Kidney tubule cell (primary cell): ENCODE measurements at regions not wholly inside any gene's neighbourhood (a gene's known extent, or its start where the extent isn't known, plus 50 kb on each side); places are given as distances from the start of the nearest gene placed in this dataset.

ENCODE experiments used
- DNase-seq: peaks from one replicate; pipeline ENCODE4 v3.0.0-alpha.2; 2018; ENCODE audit warnings: low spot score

DNA sequence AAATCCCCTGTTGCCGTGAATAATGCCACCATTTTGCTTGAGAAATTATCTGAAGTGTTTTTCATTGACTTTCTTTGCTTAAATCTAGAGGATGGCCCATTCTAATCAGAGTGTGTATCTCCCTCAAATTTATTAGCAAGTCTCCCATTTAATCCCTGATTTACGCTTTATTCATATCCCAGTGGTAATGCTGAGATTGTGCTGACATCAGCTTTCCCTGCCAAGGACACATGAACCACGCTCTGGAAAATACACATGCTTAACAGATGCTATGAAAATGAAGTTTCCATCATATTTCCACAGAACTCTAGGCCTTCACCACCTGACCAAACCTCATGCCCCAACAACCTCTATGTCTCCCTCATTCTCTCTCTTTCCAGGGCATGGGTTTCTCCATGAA is 545.4 kb downstream of the TUSC7 start:
- no peak for DNase-seq

DNA sequence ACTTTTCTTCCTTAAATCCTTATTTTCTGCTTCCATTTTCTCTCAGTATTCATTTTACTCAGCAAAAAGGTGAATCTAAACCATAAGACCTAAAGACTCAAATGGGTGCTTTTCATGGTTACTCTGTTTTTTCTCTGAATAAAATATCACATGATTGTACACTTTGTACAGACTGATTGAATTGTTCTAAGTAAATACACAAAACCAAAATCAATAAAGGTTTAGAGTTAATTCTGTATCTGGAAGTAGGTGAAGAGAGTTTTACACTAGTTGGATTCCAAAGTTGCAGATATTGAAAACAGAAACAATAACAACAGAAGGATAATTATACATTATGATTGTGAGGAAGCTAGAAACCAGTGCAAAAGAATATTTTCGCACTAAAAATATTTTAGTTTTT is 546.2 kb downstream of the TUSC7 start:
- DNase-seq: no peak

DNA sequence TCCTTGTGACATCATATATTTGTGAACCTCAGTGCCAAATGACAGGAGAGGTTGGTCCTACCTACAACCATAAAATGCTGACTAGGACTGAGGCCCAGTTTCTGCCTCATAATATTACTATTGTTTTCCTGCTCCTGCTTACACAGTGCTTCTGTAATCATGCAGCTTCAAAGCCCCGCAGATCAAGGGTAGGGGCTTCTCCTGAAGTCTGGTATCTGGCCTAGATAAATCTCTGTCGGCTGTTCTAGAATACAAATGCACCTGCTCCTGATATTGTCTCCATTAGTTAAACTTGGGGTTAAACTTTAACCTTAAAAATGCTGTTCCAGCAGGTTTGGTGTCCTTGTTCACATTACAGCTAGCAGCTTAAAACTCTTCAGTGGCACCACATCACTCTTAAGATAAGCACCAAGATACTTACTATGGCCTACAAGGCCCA is 552.4 kb downstream of the TUSC7 start:
- DNase-seq: peak; percentile 23

DNA sequence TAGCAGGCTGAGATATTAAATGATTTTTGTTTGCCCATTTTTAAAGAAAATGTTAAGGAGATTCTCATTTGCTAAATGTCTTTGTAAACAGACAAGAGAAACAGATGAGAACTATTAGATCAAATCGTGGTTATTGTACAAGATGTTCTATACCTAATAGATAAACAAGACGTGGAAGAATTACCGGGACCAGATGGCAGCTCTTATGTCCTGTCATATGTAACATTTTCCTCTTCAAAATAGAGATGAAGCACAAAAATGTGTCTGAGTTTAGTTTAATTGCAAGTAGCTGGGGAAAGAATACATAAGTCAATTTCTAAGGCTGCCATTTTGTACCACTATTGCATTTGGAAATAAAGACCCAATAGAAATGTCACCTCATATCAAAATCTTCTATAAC is 553.7 kb downstream of the TUSC7 start:
- no peak for DNase-seq

DNA sequence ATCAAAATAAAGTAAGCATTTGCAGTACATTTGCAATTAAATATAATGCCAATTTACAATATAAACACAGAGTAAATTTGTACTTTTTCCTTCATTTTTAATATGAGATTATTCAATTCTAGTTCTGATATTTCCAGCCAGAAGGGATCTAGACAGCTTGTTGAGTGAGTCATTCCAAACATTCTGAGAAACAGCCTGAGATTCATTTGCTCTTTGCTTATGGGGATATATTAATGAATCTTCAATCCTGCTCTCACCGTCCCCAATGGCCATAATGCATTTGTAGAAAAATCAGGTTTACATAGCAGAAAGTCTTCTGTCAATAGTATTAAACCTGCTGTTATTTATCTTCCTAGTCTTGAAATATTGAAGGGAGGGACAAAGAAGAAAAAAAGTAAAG is 554.2 kb downstream of the TUSC7 start:
- no peak for DNase-seq

DNA sequence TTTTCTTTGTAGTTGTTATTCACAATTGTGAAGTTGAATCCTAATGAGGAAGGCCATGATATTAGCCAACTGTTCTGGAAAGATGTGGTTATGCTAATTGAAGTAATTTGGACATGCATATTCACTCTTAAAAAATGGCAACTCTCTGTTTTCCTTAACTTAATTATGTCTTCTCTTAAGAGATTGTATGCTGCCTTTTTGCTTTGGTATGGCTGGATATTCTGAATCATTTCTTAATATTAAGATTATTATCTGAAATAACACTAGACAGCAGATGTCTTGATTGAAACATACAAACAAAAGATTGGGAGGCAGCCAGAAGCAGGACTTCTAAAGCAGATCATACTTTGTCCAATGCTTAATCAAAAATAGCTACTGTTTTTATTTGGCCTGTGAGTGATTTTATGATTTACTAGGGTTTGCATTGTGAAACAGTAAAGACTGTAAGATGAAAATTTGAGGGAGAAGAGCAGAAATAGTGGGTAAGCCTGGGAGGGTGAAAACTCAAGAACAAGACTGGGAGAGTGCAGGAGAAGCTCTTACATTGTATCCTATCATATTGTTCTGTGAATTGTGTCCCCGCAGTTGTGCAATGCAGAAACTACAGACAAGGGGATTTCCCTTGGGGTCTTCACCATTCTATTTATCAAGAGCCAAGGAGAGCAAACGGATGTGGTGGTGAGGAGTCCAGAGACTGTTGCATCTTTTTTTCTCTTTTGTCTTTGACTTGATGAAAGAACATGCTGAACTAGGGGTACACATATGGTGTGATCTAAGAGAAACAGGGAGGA is 554.8 kb downstream of the TUSC7 start:
- no peak for DNase-seq

DNA sequence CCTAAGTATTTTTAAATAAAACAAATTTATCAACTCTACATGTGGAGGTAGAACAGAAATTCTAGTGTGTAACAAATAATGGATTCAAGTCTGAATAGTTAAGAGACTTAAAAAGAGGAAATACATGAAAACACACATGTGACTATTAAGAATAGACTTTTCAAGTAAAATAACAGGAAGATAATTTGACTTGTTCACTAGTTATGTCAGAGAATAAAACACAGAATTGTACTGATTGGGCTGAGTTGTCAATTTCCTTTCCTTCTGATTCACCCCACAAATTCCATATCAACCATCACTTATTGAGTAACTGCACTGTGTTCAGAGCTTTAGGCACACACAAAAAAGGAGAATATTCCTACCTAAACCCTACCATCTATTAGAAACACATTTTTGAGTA is 557.2 kb downstream of the TUSC7 start:
- DNase-seq: no peak

DNA sequence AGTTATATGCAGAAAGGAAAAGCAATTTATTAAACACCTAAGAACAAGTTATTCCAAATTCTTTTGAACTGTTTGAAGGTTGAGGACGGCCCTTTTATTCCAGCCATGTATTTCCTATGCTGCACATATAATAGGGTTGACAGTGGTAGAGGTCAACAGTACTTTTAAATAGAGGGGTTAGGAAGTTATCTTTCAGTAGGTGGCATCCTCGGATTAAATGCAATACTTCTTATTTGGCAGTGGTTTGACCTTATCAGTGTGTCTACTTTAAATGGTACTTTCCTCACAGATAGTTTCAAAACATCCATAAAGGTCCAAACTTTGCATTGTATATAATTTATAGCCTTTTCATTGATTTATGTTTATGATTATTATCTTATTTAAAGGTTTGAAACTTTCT is 558.7 kb downstream of the TUSC7 start:
- no peak for DNase-seq

DNA sequence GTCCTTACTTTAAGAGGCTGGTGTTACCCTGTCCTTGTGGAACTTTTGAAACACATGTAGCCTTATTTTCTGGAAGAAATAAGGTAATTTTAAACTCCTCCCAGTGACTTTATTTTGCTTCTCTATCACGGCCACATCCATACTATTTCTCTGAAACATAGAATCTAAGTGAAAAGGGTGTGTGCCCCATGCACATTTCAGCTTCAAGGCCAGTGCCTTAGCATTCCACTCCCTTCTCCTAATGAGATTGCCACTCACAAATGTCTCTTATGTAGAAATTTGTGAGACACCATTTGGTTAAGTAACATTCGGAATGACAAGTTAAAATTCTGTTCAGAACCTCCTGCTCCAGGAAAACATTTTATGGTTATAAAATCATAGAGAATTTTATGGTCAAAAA is 562.7 kb downstream of the TUSC7 start:
- no peak for DNase-seq

DNA sequence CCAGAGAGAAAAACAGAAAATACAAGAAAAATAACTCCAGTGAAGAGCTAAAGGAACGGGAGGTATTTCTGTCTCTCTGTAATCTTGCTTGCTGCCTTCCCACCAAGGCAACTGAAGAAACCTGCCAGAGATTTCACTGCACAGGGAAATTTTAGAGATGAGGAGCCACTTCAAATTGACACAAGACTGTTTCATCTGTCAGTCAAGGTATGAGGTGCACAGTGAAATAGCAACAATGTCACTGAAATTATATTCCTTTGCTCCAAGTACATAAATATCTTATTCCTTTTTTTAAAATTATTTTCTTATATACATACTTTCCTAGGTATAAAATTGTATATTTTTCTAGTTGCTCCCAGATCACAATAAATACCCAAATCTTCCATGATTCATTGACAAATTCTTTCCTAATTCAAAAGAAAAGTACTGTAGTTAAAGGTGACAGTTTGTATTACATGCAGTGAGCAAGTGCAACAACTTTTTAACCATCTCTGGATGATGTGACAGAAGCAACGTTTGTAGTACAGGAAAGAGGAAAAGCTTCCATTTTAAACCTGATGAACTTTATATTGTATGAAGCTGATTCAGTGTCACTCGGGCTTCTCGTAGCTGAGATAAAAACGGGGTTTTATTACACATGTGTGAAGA is 563.4 kb downstream of the TUSC7 start:
- DNase-seq: no peak

DNA sequence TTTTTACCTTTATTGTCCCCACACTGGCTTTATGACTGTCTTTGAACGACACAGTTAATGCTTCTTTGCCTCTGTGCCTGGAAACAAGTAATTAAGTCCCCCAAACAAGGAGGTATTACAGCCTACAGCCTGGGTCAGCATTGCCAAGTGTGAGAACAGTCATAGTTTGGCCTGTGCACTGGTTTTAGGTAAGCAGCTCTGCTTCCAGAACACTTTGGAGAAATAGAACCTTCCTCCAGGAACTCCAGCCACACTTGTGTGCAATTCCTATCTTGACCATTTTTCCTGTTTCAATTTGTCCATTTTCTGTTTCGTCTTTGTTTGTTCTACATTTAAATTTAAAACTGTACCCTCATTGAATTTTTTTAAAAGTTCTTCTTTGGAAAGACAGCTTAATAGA is 568.2 kb downstream of the TUSC7 start:
- DNase-seq: peak; percentile 2

DNA sequence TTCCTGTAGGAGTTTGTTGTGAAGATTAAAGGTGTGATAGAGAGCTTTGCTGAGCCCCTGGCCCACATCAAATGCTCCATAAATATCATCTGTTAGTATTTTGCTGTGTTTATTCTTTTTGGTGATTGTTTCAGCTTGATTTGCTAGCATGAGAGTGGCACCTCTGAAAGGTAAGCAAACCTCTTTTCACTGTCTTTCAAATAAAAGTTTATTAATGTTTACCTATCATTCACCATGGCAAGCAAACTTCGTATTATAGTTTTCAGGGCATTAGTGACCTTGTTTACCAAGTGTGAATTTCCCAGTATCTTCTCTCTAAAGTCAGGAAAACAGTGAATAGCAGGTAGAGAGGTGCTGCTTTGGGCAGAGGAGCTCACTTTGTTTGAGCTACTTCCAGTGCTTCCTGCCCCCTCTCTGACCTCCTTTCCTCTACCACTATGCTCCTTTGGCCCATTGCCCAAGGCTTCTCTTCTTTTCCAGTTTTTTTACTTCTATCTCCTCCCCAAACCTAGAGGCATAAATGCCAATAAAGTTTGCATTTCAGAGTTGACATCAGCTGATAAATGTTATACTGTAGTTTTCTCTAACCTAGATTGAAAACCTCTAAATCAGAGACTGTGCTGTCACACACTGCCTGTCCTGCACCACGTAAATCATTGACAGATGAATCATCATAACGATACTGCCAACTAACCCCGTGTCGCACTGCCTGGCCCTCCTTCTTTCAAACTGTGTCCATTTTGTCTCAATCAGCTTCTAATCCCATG is 569.0 kb downstream of the TUSC7 start:
- peak; percentile 89 for DNase-seq

DNA sequence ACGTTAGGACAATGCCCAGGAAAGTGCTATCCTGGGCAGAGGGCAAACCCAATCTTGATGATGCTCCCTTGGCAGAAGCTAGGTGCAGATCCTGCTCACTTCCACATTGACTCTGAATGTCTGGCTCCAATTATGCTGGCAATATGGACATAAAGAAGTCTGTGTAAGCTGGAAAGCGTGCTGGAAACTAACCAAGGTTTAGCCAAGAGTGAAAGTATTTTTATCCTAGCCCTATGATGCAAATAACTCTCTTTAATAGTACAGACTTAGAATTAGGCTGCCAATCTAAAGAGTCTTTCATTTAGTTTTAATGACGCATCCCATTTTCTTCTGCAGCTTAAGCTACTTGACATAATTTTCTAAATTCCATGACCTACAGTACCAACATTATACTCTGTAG is 571.8 kb downstream of the TUSC7 start:
- DNase-seq: no peak

DNA sequence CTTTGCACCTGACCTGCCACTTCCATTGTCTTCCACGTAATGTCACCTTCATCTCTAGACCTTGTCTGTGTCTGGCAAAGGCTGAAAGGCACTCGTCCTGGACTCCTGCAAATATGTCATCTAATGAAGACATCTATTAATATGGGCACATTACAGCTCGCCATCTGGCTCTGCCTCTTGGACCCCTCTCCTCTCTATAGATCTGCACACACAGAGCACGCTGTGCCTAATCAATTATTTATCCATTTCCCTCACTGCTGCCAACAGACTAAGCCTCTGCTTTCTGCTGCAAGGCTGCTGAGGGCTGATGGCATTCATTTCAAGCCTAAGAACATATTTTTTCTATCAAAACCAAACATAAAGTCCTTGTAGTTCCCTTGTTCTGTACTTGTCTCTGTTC is 573.0 kb downstream of the TUSC7 start:
- DNase-seq: no peak

DNA sequence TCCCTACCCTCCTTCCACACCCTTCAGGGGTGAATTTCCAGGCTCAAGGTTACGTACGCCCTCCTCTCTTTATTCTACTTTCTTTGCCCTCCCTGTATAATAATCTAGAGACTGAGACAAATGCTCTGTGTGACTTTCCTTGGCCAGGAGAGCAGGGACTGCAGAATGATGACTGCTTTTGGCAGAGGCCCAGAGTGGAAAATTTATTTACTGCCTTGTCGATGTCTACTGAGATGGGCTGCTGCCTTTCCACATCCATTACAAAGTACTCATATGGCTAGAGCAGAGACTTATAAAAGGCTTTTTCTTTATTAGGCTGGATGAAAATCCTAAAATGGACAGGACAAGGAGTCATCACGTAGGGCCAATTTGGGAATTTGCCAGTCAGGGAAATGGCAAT is 576.2 kb downstream of the TUSC7 start:
- DNase-seq: no peak

DNA sequence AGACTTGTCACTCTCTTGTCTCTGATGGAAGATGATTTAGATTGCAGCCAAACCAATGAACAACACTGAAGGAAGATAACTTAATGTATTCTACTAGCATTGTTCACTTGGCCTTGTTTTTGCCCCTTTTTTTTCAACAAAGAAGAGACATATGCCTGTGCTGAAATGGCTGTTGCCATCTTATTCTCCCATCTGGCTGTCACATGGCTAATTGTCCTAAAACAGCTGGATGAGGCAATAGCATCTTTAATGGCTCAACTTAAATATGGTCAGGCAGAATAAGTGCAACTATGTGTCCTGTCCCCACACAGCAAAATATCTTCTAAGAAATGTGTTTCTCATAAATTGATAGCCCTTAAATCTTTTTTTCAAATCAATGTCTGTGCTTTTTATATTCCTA is 576.9 kb downstream of the TUSC7 start:
- no peak for DNase-seq

DNA sequence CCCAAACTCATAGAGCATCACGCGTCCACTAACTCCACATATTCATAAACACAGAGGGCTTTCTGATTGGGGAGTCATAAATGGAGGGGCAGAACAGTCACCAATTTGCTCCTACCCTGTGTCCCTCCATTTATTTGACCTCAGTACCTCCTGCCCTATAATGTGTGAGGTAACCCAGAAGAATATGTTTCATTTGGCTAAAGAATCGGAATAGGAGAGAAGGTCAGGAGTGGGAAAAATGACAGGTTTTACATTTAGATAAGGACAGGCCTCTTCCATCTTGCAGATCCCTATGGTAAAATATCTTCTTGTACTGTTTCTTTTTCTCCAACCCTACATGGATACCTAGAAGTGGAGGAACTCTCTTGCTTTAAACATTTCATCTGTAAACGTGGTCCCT is 578.0 kb downstream of the TUSC7 start:
- no peak for DNase-seq

DNA sequence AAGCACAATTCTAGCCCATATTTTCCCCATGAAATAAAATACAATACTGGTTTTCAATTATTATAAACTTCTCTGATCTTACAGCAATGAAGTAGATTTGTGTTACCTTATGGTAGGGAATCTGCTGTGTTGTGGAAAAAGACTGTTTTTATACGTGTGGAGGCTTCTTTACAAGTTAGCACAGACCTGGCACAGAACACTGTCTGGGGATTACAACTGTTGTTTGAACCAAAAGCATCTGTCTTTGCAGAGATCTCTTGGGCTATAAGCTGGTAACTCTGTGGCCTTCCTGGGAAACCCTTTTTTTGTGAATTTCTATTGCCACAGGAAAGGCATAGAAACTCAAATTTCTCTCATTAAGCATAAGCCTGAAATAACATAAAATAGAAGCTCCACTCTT is 581.9 kb downstream of the TUSC7 start:
- no peak for DNase-seq

DNA sequence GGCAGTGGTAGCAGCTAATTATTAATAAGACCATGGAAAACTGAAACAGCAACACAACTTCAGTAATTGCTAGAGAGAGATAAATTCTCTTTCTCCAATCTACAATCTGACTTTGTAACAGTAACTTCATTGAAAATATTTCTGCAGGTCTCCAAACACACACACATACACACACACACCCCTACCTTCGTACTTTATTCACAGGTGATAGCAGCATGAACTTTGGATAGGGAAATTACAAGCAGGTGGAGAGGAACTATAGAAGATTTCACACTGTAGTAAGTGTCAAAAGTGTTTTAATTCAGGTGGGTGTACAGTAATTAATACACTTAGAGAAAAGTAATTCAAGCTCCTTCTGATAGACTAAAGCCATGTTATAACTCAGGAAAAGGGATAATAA is 587.5 kb downstream of the TUSC7 start:
- DNase-seq: no peak

DNA sequence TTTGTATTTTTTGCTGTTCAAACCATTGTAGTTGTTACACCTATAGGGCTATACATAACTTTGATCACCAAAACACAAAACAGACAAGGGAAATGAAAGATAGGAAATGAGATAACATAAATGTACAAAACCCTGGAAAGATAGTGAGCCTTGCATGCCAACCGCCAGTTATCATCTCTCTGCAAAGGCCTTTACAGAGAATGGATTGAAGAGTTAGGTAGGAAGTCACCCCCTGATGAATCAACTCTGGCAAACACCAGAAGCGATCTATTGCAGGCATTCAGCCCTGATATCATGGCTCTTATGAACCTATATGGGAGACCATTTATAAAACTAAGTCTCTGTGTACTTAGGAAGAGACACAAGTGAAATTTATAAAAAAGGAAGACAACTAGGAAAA is 588.0 kb downstream of the TUSC7 start:
- no peak for DNase-seq

DNA sequence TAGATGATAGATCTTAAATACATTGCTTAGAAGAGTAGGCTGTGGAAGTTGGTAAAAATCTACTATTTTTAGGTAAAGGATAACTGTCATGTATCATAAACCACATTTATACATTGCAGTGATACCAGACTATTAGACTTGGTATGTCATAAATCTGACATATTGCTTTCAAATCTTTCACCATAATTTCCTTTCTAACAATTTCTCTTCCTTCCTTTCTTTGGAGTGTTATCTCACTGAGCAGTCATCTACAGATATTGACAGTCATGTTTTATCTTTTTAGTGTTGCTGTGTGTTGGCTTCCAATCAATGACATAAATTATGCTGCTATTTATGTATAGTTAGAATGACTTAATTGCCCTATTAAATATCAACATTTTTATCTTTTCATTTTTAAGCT is 588.7 kb downstream of the TUSC7 start:
- DNase-seq: no peak

DNA sequence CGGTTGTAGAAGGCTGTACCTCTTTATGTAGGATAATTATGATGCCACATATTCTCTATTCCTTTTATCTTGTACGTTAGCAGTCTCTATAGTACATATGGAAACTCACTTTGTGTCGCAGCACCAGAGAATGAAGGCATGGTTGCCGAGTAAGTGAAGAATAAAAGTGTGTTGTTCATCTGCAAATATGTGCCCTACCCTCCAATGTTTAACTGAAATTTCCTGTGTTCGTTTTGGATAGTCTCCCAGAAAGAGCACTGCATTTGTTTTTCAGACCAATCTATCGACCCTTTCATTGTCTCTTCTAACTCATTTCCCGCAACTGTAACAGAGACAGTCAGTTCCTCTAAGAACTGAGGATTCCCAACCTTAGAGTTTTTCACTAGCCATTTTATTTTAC is 592.8 kb downstream of the TUSC7 start:
- no peak for DNase-seq

DNA sequence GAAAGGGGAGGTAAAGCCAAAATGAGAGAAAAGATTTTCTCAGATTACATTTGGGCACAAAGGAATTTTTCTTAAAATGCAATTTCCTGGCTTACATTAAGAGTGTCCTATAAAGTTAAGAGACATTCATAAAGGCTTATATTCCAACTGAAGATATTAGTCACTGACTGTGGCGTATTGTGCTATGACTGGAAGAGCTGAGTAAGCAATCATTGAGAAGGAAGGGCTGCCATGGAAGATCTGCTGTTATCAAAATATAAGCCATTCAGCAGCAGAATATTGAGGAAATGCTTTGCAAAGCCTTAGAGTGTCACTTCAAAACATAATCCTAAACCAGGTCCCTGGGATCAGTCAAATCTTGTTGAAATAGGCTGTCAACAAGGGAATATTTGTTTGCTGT is 593.9 kb downstream of the TUSC7 start:
- DNase-seq: no peak
